K562 (cell line): ENCODE measurements at regions not wholly inside any gene's neighbourhood (a gene's known extent, or its start where the extent isn't known, plus 50 kb on each side); places are given as distances from the start of the nearest gene placed in this dataset.

Experiments
- BDP1 ChIP-seq: IDR thresholded peaks from 3 replicates; pipeline ENCODE4 v1.6.1; 2011; ENCODE audit not compliant: insufficient read length, insufficient read depth
- CBX1 ChIP-seq: sonication (generic); IDR thresholded peaks from 2 replicates; pipeline ENCODE4 v1.6.1; 2016; ENCODE audit warnings: antibody characterized with exemption, low read depth, mild to moderate bottlenecking
- CHD4 ChIP-seq: fragments of 200-600 bp; sonication (generic); IDR thresholded peaks from 3 replicates; pipeline ENCODE4 v1.6.1; 2012; ENCODE audit warnings: low read depth, mild to moderate bottlenecking, mixed read lengths, low read length, inconsistent platforms; ENCODE audit not compliant: insufficient read depth, insufficient replicate concordance, poor library complexity, severe bottlenecking
- CTCF ChIP-seq, 3 experiments: IDR thresholded peaks in 2 of 3; conservative IDR thresholded peaks in 1 of 3; 2 replicates each; pipeline ENCODE4 v1.5.1; 2011 to 2012; ENCODE audit warnings: low read length in 3 of 3, mild to moderate bottlenecking in 3 of 3, control low read depth in 2 of 3, improper control_type of control experiment in 1 of 3, inconsistent platforms in 1 of 3, low read depth in 1 of 3, mixed read lengths in 1 of 3, moderate library complexity in 1 of 3; ENCODE audit not compliant: insufficient read depth in 2 of 3
- DEAF1 ChIP-seq: fragments of 450-650 bp; formaldehyde crosslinking; IDR thresholded peaks from 2 replicates; pipeline ENCODE4 v1.4.0; 2020; ENCODE audit warnings: mild to moderate bottlenecking, moderate library complexity
- KAT7 ChIP-seq: sonication (generic); formaldehyde crosslinking; IDR thresholded peaks from 2 replicates; pipeline ENCODE4 v1.8.0; 2022; ENCODE audit warnings: missing genetic modification reagents, mild to moderate bottlenecking, borderline replicate concordance
- MAX ChIP-seq: sonication (generic); formaldehyde crosslinking; IDR thresholded peaks from 2 replicates; pipeline ENCODE4 v1.9.0; 2022; ENCODE audit warnings: mild to moderate bottlenecking, missing genetic modification reagents
- NRF1 ChIP-seq, 2 experiments: fragments of 450-650 bp; IDR thresholded peaks in 1 of 2; conservative IDR thresholded peaks in 1 of 2; 2 replicates each; pipeline ENCODE4 v1.6.1; 2014; ENCODE audit warnings: mild to moderate bottlenecking in 2 of 2
- POLR2A ChIP-seq: fragments of 450-650 bp; conservative IDR thresholded peaks from 2 replicates; pipeline ENCODE4 v1.6.1; 2016
- XRCC4 ChIP-seq: IDR thresholded peaks from one replicate; pipeline ENCODE4 v1.6.1; 2011; ENCODE audit not compliant: insufficient read depth, insufficient read length; ENCODE audit errors: extremely low read depth
- ZBTB1 ChIP-seq: sonication (generic); formaldehyde crosslinking; IDR thresholded peaks from 2 replicates; pipeline ENCODE4 v1.8.1; 2023; ENCODE audit warnings: missing genetic modification reagents, low read depth, mild to moderate bottlenecking, borderline replicate concordance
- ZBTB9 ChIP-seq: fragments of 450-650 bp; formaldehyde crosslinking; IDR thresholded peaks from 2 replicates; pipeline ENCODE4 v1.4.0; 2020; ENCODE audit warnings: mild to moderate bottlenecking, moderate library complexity
- ZC3H11A ChIP-seq: IDR thresholded peaks from 2 replicates; pipeline ENCODE4 v1.6.1; 2012; ENCODE audit warnings: low read depth, low read length, improper control_type of control experiment
- ZFP91 ChIP-seq: sonication (generic); formaldehyde crosslinking; IDR thresholded peaks from 2 replicates; pipeline ENCODE4 v1.8.0; 2022; ENCODE audit warnings: mild to moderate bottlenecking, missing genetic modification reagents

GRCh38 chr2:76268484-76268883 is 557.8 kb upstream of the GCFC2 start:
- TF ChIP-seq MAX (CRISPR knock-in tag) (no peak), CHD4 (no peak), KAT7 (CRISPR knock-in tag) (no peak), POLR2A (no peak), CTCF (IDR thresholded peaks at IDR 0.05 in 2 of 3, conservative IDR thresholded peaks at IDR 0.05 in 1 of 3; ENCODE audit: insufficient read depth in 2 of 3, low read depth in 1 of 3, low read length in 3 of 3) (no peak), ZFP91 (no peak), CBX1 (no peak), ZBTB9 (CRISPR knock-in tag) (no peak), ZBTB1 (CRISPR knock-in tag) (no peak), XRCC4 (no peak), BDP1 (no peak), ZC3H11A (no peak), DEAF1 (CRISPR knock-in tag) (no peak), NRF1 (conservative IDR thresholded peaks at IDR 0.05 in 1 of 2, IDR thresholded peaks at IDR 0.05 in 1 of 2) (no peak)
